ENCODE measurements at regions not wholly inside any gene's neighbourhood (a gene's known extent, or its start where the extent isn't known, plus 50 kb on each side); places are given as distances from the start of the nearest gene placed in this dataset.
"Not testable (repeated sequence)": the region's sequence is repeated elsewhere in the genome, so short reads cannot be mapped to it uniquely, and the experiment has no call there.

- no peak overlapping the region for H3K27ac ChIP-seq
- TF ChIP-seq ZFX (IDR thresholded peaks at IDR 0.05) (no peak), CTCF (conservative IDR thresholded peaks at IDR 0.05) (no peak)
These were observed 102.7 kb downstream of the TENT5C start for GRCh38 chr1:117708323-117709248.

- no peak overlapping the region for H3K27ac ChIP-seq
- TF ChIP-seq CTCF (conservative IDR thresholded peaks at IDR 0.05) (no peak), ZFX (IDR thresholded peaks at IDR 0.05) (no peak)
These were observed 103.4 kb downstream of the TENT5C start for GRCh38 chr1:117709249-117709691.

- no peak overlapping the region for H3K27ac ChIP-seq
- no peak for TF ChIP-seq ZFX (IDR thresholded peaks at IDR 0.05)
- TF ChIP-seq CTCF (conservative IDR thresholded peaks at IDR 0.05), result peak; percentile 46
These were observed 104.9 kb downstream of the TENT5C start for GRCh38 chr1:117710710-117711109.

- no peak for TF ChIP-seq CTCF (conservative IDR thresholded peaks at IDR 0.05)
- no peak for TF ChIP-seq ZFX (IDR thresholded peaks at IDR 0.05)
- H3K27ac ChIP-seq, result no peak overlapping the region
These were observed 106.8 kb downstream of the TENT5C start for GRCh38 chr1:117712621-117713020.

- no peak overlapping the region for H3K27ac ChIP-seq
- TF ChIP-seq CTCF (conservative IDR thresholded peaks at IDR 0.05) (no peak), ZFX (IDR thresholded peaks at IDR 0.05) (no peak)
These were observed 108.7 kb downstream of the TENT5C start for GRCh38 chr1:117714546-117714945.

- H3K27ac ChIP-seq, result not testable (repeated sequence)
These were observed 110.2 kb downstream of the TENT5C start for GRCh38 chr1:117716030-117716429.

- not testable (repeated sequence) for H3K27ac ChIP-seq
These were observed 112.1 kb downstream of the TENT5C start for GRCh38 chr1:117717980-117718379.

- H3K27ac ChIP-seq, result not testable (repeated sequence)
These were observed 112.7 kb downstream of the TENT5C start for GRCh38 chr1:117718596-117718995.

- TF ChIP-seq ZFX (IDR thresholded peaks at IDR 0.05), result no peak
- TF ChIP-seq CTCF (conservative IDR thresholded peaks at IDR 0.05), result no peak
- no peak overlapping the region for H3K27ac ChIP-seq
These were observed 113.2 kb downstream of the TENT5C start for GRCh38 chr1:117719004-117719403.
